CD4-positive, alpha-beta T cell (primary cell): ENCODE measurements at regions not wholly inside any gene's neighbourhood (a gene's known extent, or its start where the extent isn't known, plus 50 kb on each side); places are given as distances from the start of the nearest gene placed in this dataset.

Experiments
- ATAC-seq: fragments of 200-7000 bp; cut with Tn5 transposase; one replicate; pipeline ENCODE4 v1.10.0; 2022; ENCODE audit warnings: mild to moderate bottlenecking; ENCODE audit not compliant: poor library complexity
- CTCF ChIA-PET: fragments of 350-600 bp; sonication (Branson Sonifier 250); formaldehyde crosslinking; loops from one replicate; lab custom pipeline; 2021; ENCODE audit warnings: antibody characterized with exemption, inconsistent platforms; lab: Charles Lee
- POLR2A ChIA-PET: fragments of 350-600 bp; sonication (Branson Sonifier 250); formaldehyde crosslinking; loops from one replicate; lab custom pipeline; 2021; ENCODE audit warnings: antibody characterized with exemption, inconsistent platforms; lab: Charles Lee
- DNase-seq, 14 experiments: peaks; one replicate each; pipeline ENCODE4 v3.0.0-alpha.2; 2013 to 2020; ENCODE audit warnings: mixed read lengths in 2 of 14
- H3K27ac ChIP-seq, 2 donors: one replicate each; pipeline versions ENCODE4 v1.5.1 to v1.7.0; 2013; ENCODE audit warnings: low read length in 2 of 2, low read depth in 1 of 2, mild to moderate bottlenecking in 1 of 2
- H3K27me3 ChIP-seq, 2 experiments: 1 replicate in 1 of 2; 2 replicates in 1 of 2; pipeline versions ENCODE4 v1.6.1 to v1.7.0; 2013; ENCODE audit warnings: low read length in 2 of 2, control low read depth in 1 of 2, mild to moderate bottlenecking in 1 of 2, moderate library complexity in 1 of 2; ENCODE audit not compliant: insufficient read depth in 2 of 2, control insufficient read depth in 1 of 2
- H3K36me3 ChIP-seq: one replicate; pipeline ENCODE4 v1.6.1; 2013; ENCODE audit warnings: low read length, control low read depth; ENCODE audit not compliant: insufficient read depth
- H3K4me1 ChIP-seq: one replicate; pipeline ENCODE4 v1.6.1; 2013; ENCODE audit warnings: low read length, control low read depth; ENCODE audit not compliant: insufficient read depth
- H3K4me3 ChIP-seq: one replicate; pipeline ENCODE4 v1.5.1; 2013; ENCODE audit warnings: mild to moderate bottlenecking, low read length, moderate library complexity
- H3K9me3 ChIP-seq, 2 experiments: 1 replicate in 1 of 2; 2 replicates in 1 of 2; pipeline versions ENCODE4 v1.6.1 to v1.7.0; 2013; ENCODE audit warnings: low read length in 2 of 2, mild to moderate bottlenecking in 2 of 2, control low read depth in 1 of 2, moderate library complexity in 1 of 2; ENCODE audit not compliant: control insufficient read depth in 1 of 2, insufficient read depth in 1 of 2
- H3K27ac Mint-ChIP-seq: one replicate; pipeline ENCODE4 v1.8.0; 2020; ENCODE audit warnings: mixed read lengths
- H3K27me3 Mint-ChIP-seq: one replicate; pipeline ENCODE4 v1.8.0; 2021; ENCODE audit warnings: mixed read lengths
- H3K36me3 Mint-ChIP-seq: one replicate; pipeline ENCODE4 v1.8.0; 2021; ENCODE audit warnings: low read depth, mixed read lengths
- H3K4me1 Mint-ChIP-seq: one replicate; pipeline ENCODE4 v1.8.0; 2021; ENCODE audit warnings: low read depth, mixed read lengths
- H3K4me3 Mint-ChIP-seq: one replicate; pipeline ENCODE4 v1.8.0; 2020; ENCODE audit warnings: mild to moderate bottlenecking, mixed read lengths
- H3K9me3 Mint-ChIP-seq: one replicate; pipeline ENCODE4 v1.8.0; 2020; ENCODE audit warnings: mixed read lengths
- intact Hi-C, 2 experiments: fragments of 100-400 bp; cut with DNase I in 1 of 2; cut with micrococcal nuclease in 1 of 2; formaldehyde crosslinking; loops; one replicate each; pipeline versions ENCODE4 v1.15.1 to v1.9.0; 2023 to 2025; cut with DNase I, micrococcal nuclease
- TF ChIP-seq, protein P1 (sequence below): fragments of 200-600 bp; IDR thresholded peaks from one replicate; pipeline ENCODE4 v1.8.0; 2022; ENCODE audit warnings: antibody characterized with exemption, mild to moderate bottlenecking

GRCh38 chrX:44765556-44765955, 78.3 kb upstream of the DUSP21 start:
- ChIA-PET CTCF (interaction anchor here (0.6 kb wide), 1 partner anchor 361 kb away, joined by 3 read pairs; no protein-coding TSS in a partner anchor), POLR2A (interaction anchor here (0.6 kb wide), 1 partner anchor 1299 kb away, joined by 3 read pairs; no protein-coding TSS in a partner anchor)
- no peaks in the 10 kb centered on the region for H3K9me3 Mint-ChIP-seq

DNA sequence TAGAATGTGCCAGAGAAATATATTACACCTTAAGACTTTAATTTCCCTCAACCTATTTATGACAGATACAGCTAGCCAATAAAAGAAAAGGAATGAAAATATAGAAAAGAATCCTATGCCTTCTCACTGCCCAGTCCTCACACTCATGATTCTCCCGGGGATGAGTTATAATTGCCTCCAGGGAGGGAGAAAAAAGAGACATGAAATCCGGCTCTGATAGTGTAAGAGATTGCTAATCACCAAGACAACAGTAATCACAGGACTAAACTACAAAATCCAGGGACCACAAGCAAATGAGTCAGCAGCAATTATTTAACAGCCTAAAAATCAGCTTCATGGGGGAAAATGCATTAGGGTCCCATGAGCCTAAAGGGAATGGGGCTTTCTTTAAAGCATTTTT, 95.9 kb upstream of the DUSP21 start:
- ChIA-PET CTCF (interaction anchor here (0.6 kb wide), 1 partner anchor 20 kb away, joined by 4 read pairs; no protein-coding TSS in a partner anchor), POLR2A (no interaction called here)
- H3K27ac Mint-ChIP-seq, result no peak overlapping the region
- DNase-seq (no peak), ATAC-seq (no peak)
- TF ChIP-seq, protein P1, sequence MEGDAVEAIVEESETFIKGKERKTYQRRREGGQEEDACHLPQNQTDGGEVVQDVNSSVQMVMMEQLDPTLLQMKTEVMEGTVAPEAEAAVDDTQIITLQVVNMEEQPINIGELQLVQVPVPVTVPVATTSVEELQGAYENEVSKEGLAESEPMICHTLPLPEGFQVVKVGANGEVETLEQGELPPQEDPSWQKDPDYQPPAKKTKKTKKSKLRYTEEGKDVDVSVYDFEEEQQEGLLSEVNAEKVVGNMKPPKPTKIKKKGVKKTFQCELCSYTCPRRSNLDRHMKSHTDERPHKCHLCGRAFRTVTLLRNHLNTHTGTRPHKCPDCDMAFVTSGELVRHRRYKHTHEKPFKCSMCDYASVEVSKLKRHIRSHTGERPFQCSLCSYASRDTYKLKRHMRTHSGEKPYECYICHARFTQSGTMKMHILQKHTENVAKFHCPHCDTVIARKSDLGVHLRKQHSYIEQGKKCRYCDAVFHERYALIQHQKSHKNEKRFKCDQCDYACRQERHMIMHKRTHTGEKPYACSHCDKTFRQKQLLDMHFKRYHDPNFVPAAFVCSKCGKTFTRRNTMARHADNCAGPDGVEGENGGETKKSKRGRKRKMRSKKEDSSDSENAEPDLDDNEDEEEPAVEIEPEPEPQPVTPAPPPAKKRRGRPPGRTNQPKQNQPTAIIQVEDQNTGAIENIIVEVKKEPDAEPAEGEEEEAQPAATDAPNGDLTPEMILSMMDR, result no peak
- no peaks in the 10 kb centered on the region for H3K36me3 Mint-ChIP-seq
- Histone ChIP-seq H3K36me3 (no peaks in the 10 kb centered on the region), H3K27me3 (no peaks in the 10 kb centered on the region), H3K4me1 (no peaks in the 10 kb centered on the region), H3K27ac (no peak overlapping the region), H3K9me3 (no peaks in the 10 kb centered on the region), H3K4me3 (no peak overlapping the region)
- H3K9me3 Mint-ChIP-seq, result no peaks in the 10 kb centered on the region
- no peaks in the 10 kb centered on the region for H3K27me3 Mint-ChIP-seq
- no peaks in the 10 kb centered on the region for H3K4me1 Mint-ChIP-seq
- intact Hi-C loops, result no loop called here
- no peak overlapping the region for H3K4me3 Mint-ChIP-seq

More at GRCh38 chrX:44765556-44765955, 78.3 kb upstream of the DUSP21 start:
- H3K4me1 ChIP-seq, result no peaks in the 10 kb centered on the region
- H3K9me3 ChIP-seq, result no peaks in the 10 kb centered on the region
- no peaks in the 10 kb centered on the region for H3K36me3 ChIP-seq
- no peaks in the 10 kb centered on the region for H3K4me1 Mint-ChIP-seq
- TF ChIP-seq, protein P1, result no peak
- no peak for DNase-seq
- no peaks in the 10 kb centered on the region for H3K36me3 Mint-ChIP-seq
- intact Hi-C loops, result no loop called here
- no peak overlapping the region for H3K4me3 Mint-ChIP-seq
- no peaks in the 10 kb centered on the region for H3K27me3 Mint-ChIP-seq
- H3K27ac ChIP-seq, result no peak overlapping the region
- ATAC-seq, result no peak
- H3K27me3 ChIP-seq, result no peaks in the 10 kb centered on the region
- no peak overlapping the region for H3K4me3 ChIP-seq
- no peak overlapping the region for H3K27ac Mint-ChIP-seq

- H3K36me3 Mint-ChIP-seq, result no peaks in the 10 kb centered on the region
- TF ChIP-seq, protein P1, result no peak
- no peak overlapping the region for H3K27ac Mint-ChIP-seq
- no peaks in the 10 kb centered on the region for H3K9me3 Mint-ChIP-seq
- intact Hi-C loops, result no loop called here
- Histone ChIP-seq H3K36me3 (no peaks in the 10 kb centered on the region), H3K4me3 (no peak overlapping the region), H3K9me3 (no peaks in the 10 kb centered on the region), H3K27ac (no peak overlapping the region), H3K4me1 (no peaks in the 10 kb centered on the region), H3K27me3 (no peaks in the 10 kb centered on the region)
- H3K4me1 Mint-ChIP-seq, result no peaks in the 10 kb centered on the region
- H3K4me3 Mint-ChIP-seq, result no peak overlapping the region
- ChIA-PET POLR2A (no interaction called here), CTCF (no interaction called here)
- ATAC-seq, result no peak
- H3K27me3 Mint-ChIP-seq, result no peaks in the 10 kb centered on the region
- no peak for DNase-seq
Observed at GRCh38 chrX:44747317-44747716, 96.5 kb upstream of the DUSP21 start.
